ENCODE measurements at regions not wholly inside any gene's neighbourhood (a gene's known extent, or its start where the extent isn't known, plus 50 kb on each side); places are given as distances from the start of the nearest gene placed in this dataset.

DNA sequence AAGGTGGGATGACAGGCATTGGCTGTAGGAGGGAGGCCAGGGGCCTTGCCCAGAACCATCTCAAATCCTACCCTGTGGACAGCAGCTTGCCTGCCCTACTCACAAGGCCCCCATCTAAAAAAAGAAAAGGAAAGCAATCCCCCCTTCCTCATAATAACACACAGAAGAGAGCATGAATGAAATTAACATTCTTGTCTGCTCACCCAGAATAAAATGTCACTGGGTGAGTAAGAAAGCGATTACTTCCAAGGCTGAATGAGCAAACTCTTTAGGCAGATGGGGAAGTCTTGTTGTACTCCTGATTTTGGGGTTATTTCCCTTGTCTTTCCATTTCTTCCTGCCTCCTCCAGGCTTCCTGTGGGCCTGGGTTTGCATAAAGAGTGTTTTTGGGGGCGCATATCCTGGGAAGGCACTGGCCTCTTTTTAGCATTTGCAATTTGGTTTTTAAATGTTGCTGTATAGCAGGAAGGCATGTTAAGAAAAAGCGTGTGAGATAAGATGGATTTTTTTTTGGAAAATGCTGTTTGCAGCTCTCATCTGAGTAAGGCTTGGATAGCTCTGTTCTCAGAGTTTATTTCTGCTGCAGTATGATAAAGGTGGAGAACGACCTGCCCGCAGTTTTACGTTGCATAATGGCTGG lies 248.3 kb upstream of the GATB start:
- Histone ChIP-seq H3K4me2 (no peak overlapping the region), H3K36me3 (ENCODE audit: insufficient read depth) (no peaks in the 10 kb centered on the region), H3K27me3 (ENCODE audit: insufficient read depth, low read depth) (no peaks in the 10 kb centered on the region), H3K4me1 (ENCODE audit: low read depth, poor library complexity, severe bottlenecking) (peaks cover 19% of the 10 kb centered on the region), H4K20me1 (ENCODE audit: insufficient read depth) (no peaks in the 10 kb centered on the region), H2AFZ (ENCODE audit: low read depth) (no peak overlapping the region), H3K27ac (no peak overlapping the region), H3K79me2 (ENCODE audit: insufficient read depth, low read depth) (no peaks in the 10 kb centered on the region), H3K4me3 (IDR thresholded peaks at IDR 0.05; ENCODE audit: insufficient read depth, low read depth, low read length) (no peak overlapping the region), H3K9ac (no peak overlapping the region)
- TF ChIP-seq, protein P1, sequence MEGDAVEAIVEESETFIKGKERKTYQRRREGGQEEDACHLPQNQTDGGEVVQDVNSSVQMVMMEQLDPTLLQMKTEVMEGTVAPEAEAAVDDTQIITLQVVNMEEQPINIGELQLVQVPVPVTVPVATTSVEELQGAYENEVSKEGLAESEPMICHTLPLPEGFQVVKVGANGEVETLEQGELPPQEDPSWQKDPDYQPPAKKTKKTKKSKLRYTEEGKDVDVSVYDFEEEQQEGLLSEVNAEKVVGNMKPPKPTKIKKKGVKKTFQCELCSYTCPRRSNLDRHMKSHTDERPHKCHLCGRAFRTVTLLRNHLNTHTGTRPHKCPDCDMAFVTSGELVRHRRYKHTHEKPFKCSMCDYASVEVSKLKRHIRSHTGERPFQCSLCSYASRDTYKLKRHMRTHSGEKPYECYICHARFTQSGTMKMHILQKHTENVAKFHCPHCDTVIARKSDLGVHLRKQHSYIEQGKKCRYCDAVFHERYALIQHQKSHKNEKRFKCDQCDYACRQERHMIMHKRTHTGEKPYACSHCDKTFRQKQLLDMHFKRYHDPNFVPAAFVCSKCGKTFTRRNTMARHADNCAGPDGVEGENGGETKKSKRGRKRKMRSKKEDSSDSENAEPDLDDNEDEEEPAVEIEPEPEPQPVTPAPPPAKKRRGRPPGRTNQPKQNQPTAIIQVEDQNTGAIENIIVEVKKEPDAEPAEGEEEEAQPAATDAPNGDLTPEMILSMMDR (conservative IDR thresholded peaks at IDR 0.05; ENCODE audit: low read depth, low read length): no peak

DNA sequence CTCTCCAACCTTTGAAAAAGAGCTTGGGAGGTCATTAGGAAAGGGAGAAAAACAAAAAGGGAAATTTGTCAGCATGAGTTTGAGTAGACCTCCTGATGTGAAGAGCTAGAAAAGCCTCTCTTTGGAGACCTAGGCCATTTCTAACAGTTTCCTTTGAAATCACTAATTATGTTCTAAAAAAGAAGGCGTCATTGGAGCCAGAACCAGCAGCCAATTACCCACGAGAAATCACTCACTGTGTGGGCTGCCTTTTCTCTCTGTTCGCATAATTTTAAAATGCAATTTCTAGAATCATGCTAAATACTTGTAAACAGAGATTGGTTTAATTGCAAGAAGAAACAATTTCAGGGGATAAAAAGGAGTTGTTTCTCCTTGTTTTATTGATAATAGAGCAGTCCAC lies 246.3 kb upstream of the GATB start:
- TF ChIP-seq, protein P1 (conservative IDR thresholded peaks at IDR 0.05; ENCODE audit: low read depth, low read length): no peak
- H3K4me2 ChIP-seq: no peak overlapping the region
- no peaks in the 10 kb centered on the region for H4K20me1 ChIP-seq (ENCODE audit: insufficient read depth)

DNA sequence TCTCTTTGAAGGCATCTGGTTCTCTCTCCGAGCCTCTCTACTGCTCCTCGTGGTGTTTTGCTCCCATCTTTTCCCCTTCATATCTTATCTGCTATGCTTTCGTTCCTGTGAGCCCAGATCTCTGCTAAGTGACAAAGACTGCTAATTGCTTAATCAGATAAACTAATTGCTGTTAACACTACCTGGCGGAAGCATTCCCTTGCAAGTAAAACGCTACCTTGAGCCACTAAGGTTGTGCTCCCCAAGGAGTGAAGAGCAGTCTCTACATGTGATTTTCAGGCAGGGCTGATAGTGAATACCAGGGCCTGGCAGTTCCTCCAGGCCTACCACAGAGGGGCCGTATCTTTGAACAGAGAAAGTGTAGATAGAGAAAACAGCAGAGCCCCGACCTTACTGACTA lies 244.0 kb upstream of the GATB start:
- Histone ChIP-seq H3K4me3 (IDR thresholded peaks at IDR 0.05; ENCODE audit: insufficient read depth, low read depth, low read length) (no peak overlapping the region), H3K27ac (no peak overlapping the region), H3K4me1 (ENCODE audit: low read depth, poor library complexity, severe bottlenecking) (no peaks in the 10 kb centered on the region), H4K20me1 (ENCODE audit: insufficient read depth) (no peaks in the 10 kb centered on the region), H3K4me2 (no peak overlapping the region), H3K79me2 (ENCODE audit: insufficient read depth, low read depth) (no peaks in the 10 kb centered on the region), H3K27me3 (ENCODE audit: insufficient read depth, low read depth) (no peaks in the 10 kb centered on the region), H2AFZ (ENCODE audit: low read depth) (no peak overlapping the region), H3K9ac (no peak overlapping the region), H3K36me3 (ENCODE audit: insufficient read depth) (no peaks in the 10 kb centered on the region)
- TF ChIP-seq, protein P1 (conservative IDR thresholded peaks at IDR 0.05; ENCODE audit: low read depth, low read length): no peak

More for the DNA sequence above, 246.3 kb upstream of the GATB start:
- no peaks in the 10 kb centered on the region for H3K36me3 ChIP-seq (ENCODE audit: insufficient read depth)
- H3K27ac ChIP-seq: no peak overlapping the region
- peaks cover 12% of the 10 kb centered on the region for H3K4me1 ChIP-seq (ENCODE audit: low read depth, poor library complexity, severe bottlenecking)
- H2AFZ ChIP-seq (ENCODE audit: low read depth): no peak overlapping the region
- no peaks in the 10 kb centered on the region for H3K79me2 ChIP-seq (ENCODE audit: insufficient read depth, low read depth)
- no peak overlapping the region for H3K9ac ChIP-seq
- no peak overlapping the region for H3K4me3 ChIP-seq (IDR thresholded peaks at IDR 0.05; ENCODE audit: insufficient read depth, low read depth, low read length)
- no peaks in the 10 kb centered on the region for H3K27me3 ChIP-seq (ENCODE audit: insufficient read depth, low read depth)

DNA sequence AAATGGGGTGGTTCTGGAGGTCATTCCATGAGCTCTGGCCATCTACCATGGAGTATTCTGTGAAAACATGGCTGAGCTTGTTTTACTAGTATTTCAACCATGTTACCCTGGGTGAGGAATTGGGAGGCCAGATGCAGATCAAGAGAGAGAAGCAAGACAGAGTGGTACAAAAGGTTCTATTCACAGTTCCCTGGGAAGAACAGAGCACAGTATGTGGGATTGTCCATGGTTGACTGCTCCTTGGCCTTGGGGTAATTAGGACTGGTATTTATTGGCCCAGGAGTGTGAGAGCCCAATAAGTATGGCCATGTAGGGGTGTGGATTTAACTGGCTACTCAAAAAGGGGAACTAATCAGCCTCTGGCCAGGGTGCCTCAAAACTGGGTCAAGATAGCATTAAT lies 239.7 kb upstream of the GATB start:
- no peaks in the 10 kb centered on the region for H3K27me3 ChIP-seq (ENCODE audit: insufficient read depth, low read depth)
- no peaks in the 10 kb centered on the region for H3K4me1 ChIP-seq (ENCODE audit: low read depth, poor library complexity, severe bottlenecking)
- TF ChIP-seq, protein P1 (conservative IDR thresholded peaks at IDR 0.05; ENCODE audit: low read depth, low read length): no peak
- no peak overlapping the region for H3K4me2 ChIP-seq
- no peak overlapping the region for H2AFZ ChIP-seq (ENCODE audit: low read depth)
- H3K9ac ChIP-seq: no peak overlapping the region
- H3K4me3 ChIP-seq (IDR thresholded peaks at IDR 0.05; ENCODE audit: insufficient read depth, low read depth, low read length): no peak overlapping the region
- H3K36me3 ChIP-seq (ENCODE audit: insufficient read depth): no peaks in the 10 kb centered on the region
- H3K27ac ChIP-seq: no peak overlapping the region
- no peaks in the 10 kb centered on the region for H3K79me2 ChIP-seq (ENCODE audit: insufficient read depth, low read depth)
- H4K20me1 ChIP-seq (ENCODE audit: insufficient read depth): no peaks in the 10 kb centered on the region
